ENCODE measurements at regions not wholly inside any gene's neighbourhood (a gene's known extent, or its start where the extent isn't known, plus 50 kb on each side); places are given as distances from the start of the nearest gene placed in this dataset.

DNA sequence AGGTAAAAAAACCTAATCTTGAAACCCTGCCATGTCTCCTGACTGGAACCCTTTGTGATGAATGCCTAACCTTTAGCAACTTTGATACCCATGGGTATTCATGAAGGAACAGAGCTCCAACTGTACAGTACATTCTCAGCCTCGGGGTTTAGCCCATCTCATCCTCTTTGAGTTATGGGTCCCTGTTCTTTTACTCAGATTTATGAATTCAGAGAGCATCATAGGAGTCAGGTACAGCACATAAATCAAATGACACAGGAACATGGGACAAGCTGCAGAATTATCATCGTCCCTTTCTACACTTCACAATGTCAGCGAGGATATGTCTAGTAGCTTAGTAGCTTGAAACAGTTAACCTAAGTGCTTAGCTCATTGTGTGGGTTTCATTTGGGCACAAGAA is 527.4 kb downstream of the NOVA1 start:
- TF ChIP-seq, protein P1, sequence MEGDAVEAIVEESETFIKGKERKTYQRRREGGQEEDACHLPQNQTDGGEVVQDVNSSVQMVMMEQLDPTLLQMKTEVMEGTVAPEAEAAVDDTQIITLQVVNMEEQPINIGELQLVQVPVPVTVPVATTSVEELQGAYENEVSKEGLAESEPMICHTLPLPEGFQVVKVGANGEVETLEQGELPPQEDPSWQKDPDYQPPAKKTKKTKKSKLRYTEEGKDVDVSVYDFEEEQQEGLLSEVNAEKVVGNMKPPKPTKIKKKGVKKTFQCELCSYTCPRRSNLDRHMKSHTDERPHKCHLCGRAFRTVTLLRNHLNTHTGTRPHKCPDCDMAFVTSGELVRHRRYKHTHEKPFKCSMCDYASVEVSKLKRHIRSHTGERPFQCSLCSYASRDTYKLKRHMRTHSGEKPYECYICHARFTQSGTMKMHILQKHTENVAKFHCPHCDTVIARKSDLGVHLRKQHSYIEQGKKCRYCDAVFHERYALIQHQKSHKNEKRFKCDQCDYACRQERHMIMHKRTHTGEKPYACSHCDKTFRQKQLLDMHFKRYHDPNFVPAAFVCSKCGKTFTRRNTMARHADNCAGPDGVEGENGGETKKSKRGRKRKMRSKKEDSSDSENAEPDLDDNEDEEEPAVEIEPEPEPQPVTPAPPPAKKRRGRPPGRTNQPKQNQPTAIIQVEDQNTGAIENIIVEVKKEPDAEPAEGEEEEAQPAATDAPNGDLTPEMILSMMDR (IDR thresholded peaks at IDR 0.05; ENCODE audit: extremely low read depth in 1 of 2, insufficient read depth in 1 of 2, low read depth in 1 of 2, low read length in 2 of 2): no peak
- TF ChIP-seq MYC (IDR thresholded peaks at IDR 0.05; ENCODE audit: low read depth, low read length) (no peak), EZH2 (IDR thresholded peaks at IDR 0.05; ENCODE audit: borderline replicate concordance, low read depth, low read length, severe bottlenecking) (no peak), POLR2A (IDR thresholded peaks at IDR 0.05; ENCODE audit: low read depth, low read length) (no peak), GATA2 (IDR thresholded peaks at IDR 0.05; ENCODE audit: insufficient read depth, insufficient read length, low read depth, low read length) (no peak), POLR2AphosphoS5 (IDR thresholded peaks at IDR 0.05; ENCODE audit: insufficient read depth, low read depth, low read length) (no peak)
- TF ChIP-seq, protein P2, sequence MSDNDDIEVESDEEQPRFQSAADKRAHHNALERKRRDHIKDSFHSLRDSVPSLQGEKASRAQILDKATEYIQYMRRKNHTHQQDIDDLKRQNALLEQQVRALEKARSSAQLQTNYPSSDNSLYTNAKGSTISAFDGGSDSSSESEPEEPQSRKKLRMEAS (IDR thresholded peaks at IDR 0.05; ENCODE audit: insufficient read depth, insufficient read length): no peak
